ENCODE measurements at regions not wholly inside any gene's neighbourhood (a gene's known extent, or its start where the extent isn't known, plus 50 kb on each side); places are given as distances from the start of the nearest gene placed in this dataset.

DNA sequence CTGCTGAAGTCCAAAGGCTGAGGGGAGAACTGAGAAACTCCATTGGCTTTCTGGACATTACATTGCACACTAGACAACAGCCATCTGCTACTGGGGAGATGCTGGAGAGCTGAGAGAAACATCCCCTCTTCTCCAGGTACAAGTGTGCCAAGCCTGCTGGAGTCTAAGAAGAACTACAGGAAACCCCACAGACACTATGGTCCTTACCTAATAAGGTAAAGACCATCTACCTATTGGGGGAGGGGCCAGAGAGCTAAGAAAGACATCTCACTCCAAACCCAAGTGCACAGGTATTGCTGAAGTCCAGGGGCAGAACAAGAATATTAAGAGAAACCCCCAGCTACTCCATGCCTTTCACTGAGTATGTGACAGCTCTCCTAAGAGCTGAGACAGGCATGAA, 338.7 kb upstream of the NCKAP5 start:
- DNase-seq: no peak
- Histone ChIP-seq H3K4me2 (no peak overlapping the region), H3K9ac (no peak overlapping the region), H4K20me1 (ENCODE audit: insufficient read depth) (no peaks in the 10 kb centered on the region), H3F3A (replicated peaks; ENCODE audit: insufficient read depth) (no peaks in the 10 kb centered on the region), H2AFZ (ENCODE audit: low read depth) (no peak overlapping the region), H3K4me1 (ENCODE audit: control insufficient read depth in 1 of 2, insufficient read depth in 2 of 2, low read depth in 1 of 2, low read length in 1 of 2) (peaks cover 0 to 2% of the 10 kb centered on the region in 2 experiments; a peak in 1 of 4 replicates), H3K27me3 (ENCODE audit: insufficient read depth) (no peaks in the 10 kb centered on the region), H3K79me2 (ENCODE audit: insufficient read depth) (no peaks in the 10 kb centered on the region), H3K9me3 (no peaks in the 10 kb centered on the region), H3K4me3 (ENCODE audit: low read depth in 2 of 2, low read length in 1 of 2) (no peak overlapping the region), H3K36me3 (replicated peaks in 1 of 2; ENCODE audit: control insufficient read depth in 1 of 2, insufficient read depth in 2 of 2, low read length in 1 of 2) (no peaks in the 10 kb centered on the region), H3K27ac (ENCODE audit: low read depth in 2 of 2, low read length in 1 of 2) (no peak overlapping the region), H3K9me2 (0 out of 2 replicates have a peak, but pooled peaks cover 4% of the 10 kb centered on the region)
- ChIA-PET CTCF (interaction anchor here (1.0 to 1.4 kb wide), 3 partner anchors 13 to 23 kb away, joined by 3 to 6 read pairs (median 4); no protein-coding TSS in a partner anchor), POLR2A (no interaction called here)
- TF ChIP-seq, protein P1, sequence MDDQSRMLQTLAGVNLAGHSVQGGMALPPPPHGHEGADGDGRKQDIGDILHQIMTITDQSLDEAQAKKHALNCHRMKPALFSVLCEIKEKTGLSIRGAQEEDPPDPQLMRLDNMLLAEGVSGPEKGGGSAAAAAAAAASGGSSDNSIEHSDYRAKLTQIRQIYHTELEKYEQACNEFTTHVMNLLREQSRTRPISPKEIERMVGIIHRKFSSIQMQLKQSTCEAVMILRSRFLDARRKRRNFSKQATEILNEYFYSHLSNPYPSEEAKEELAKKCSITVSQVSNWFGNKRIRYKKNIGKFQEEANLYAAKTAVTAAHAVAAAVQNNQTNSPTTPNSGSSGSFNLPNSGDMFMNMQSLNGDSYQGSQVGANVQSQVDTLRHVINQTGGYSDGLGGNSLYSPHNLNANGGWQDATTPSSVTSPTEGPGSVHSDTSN (IDR thresholded peaks at IDR 0.05): no peak
- TF ChIP-seq, protein P2, sequence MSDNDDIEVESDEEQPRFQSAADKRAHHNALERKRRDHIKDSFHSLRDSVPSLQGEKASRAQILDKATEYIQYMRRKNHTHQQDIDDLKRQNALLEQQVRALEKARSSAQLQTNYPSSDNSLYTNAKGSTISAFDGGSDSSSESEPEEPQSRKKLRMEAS (IDR thresholded peaks at IDR 0.05; ENCODE audit: low read depth): no peak
- no peak for TF ChIP-seq ELF1 (IDR thresholded peaks at IDR 0.05)

DNA sequence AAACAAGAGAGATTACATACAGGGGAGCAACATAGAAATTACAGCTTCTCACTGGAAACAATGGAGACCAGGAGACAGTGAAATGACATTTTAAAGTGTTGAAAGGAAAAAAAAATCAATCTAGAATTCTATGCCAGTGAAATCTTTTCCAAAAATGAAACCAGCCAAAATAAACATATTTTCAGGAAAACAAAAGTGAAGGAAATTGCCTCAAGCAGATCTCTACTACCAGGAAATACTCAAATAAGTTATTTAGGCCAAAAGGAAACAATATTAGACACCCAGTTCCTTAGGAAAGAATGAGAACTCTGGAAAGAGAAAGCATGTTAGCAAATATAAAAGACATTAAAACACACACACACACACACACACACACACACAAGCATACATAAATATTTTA, 339.9 kb upstream of the NCKAP5 start:
- H3K27ac ChIP-seq (ENCODE audit: low read depth in 2 of 2, low read length in 1 of 2): no peak overlapping the region
- ChIA-PET CTCF (interaction anchor here (1.4 kb wide), 1 partner anchor 21 kb away, joined by 6 read pairs; no protein-coding TSS in a partner anchor), POLR2A (no interaction called here)
- H4K20me1 ChIP-seq (ENCODE audit: insufficient read depth): no peaks in the 10 kb centered on the region
- H3K4me3 ChIP-seq (ENCODE audit: low read depth in 2 of 2, low read length in 1 of 2): no peak overlapping the region
- no peaks in the 10 kb centered on the region for H3K27me3 ChIP-seq (ENCODE audit: insufficient read depth)
- H3K9me3 ChIP-seq: no peaks in the 10 kb centered on the region
- no peak overlapping the region for H2AFZ ChIP-seq (ENCODE audit: low read depth)
- H3K9me2 ChIP-seq: 0 out of 2 replicates have a peak, but pooled peaks cover 4% of the 10 kb centered on the region
- H3K79me2 ChIP-seq (ENCODE audit: insufficient read depth): no peaks in the 10 kb centered on the region
- no peaks in the 10 kb centered on the region for H3K36me3 ChIP-seq (replicated peaks in 1 of 2; ENCODE audit: control insufficient read depth in 1 of 2, insufficient read depth in 2 of 2, low read length in 1 of 2)
- no peaks in the 10 kb centered on the region for H3F3A ChIP-seq (replicated peaks; ENCODE audit: insufficient read depth)
- no peak overlapping the region for H3K4me2 ChIP-seq
- no peak overlapping the region for H3K9ac ChIP-seq
- H3K4me1 ChIP-seq (ENCODE audit: control insufficient read depth in 1 of 2, insufficient read depth in 2 of 2, low read depth in 1 of 2, low read length in 1 of 2): no peaks in the 10 kb centered on the region
- no peak for DNase-seq
- TF ChIP-seq JUND (IDR thresholded peaks at IDR 0.05) (no peak), POLR2AphosphoS5 (IDR thresholded peaks at IDR 0.05; ENCODE audit: low read depth, low read length) (no peak), EP300 (IDR thresholded peaks at IDR 0.05; ENCODE audit: borderline replicate concordance in 1 of 2, low read depth in 1 of 2, low read length in 1 of 2) (no peak), FOXJ3 (CRISPR knock-in tag; IDR thresholded peaks at IDR 0.05) (no peak), NRF1 (IDR thresholded peaks at IDR 0.05; ENCODE audit: low read depth, low read length) (no peak), RCOR1 (IDR thresholded peaks at IDR 0.05; ENCODE audit: low read length) (no peak), ELF1 (IDR thresholded peaks at IDR 0.05) (no peak), SMC3 (IDR thresholded peaks at IDR 0.05; ENCODE audit: low read depth, low read length) (no peak), GABPA (IDR thresholded peaks at IDR 0.05; ENCODE audit: low read depth) (no peak), YY1 (IDR thresholded peaks at IDR 0.05; ENCODE audit: low read depth) (no peak), SIN3A (IDR thresholded peaks at IDR 0.05; ENCODE audit: borderline replicate concordance, low read depth, low read length) (no peak), FOSL2 (IDR thresholded peaks at IDR 0.05; ENCODE audit: borderline replicate concordance, low read depth) (no peak)
- TF ChIP-seq, protein P3, sequence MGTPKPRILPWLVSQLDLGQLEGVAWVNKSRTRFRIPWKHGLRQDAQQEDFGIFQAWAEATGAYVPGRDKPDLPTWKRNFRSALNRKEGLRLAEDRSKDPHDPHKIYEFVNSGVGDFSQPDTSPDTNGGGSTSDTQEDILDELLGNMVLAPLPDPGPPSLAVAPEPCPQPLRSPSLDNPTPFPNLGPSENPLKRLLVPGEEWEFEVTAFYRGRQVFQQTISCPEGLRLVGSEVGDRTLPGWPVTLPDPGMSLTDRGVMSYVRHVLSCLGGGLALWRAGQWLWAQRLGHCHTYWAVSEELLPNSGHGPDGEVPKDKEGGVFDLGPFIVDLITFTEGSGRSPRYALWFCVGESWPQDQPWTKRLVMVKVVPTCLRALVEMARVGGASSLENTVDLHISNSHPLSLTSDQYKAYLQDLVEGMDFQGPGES (IDR thresholded peaks at IDR 0.05; ENCODE audit: low read depth, low read length): no peak
- TF ChIP-seq, protein P1 (IDR thresholded peaks at IDR 0.05): no peak
- TF ChIP-seq, protein P4, sequence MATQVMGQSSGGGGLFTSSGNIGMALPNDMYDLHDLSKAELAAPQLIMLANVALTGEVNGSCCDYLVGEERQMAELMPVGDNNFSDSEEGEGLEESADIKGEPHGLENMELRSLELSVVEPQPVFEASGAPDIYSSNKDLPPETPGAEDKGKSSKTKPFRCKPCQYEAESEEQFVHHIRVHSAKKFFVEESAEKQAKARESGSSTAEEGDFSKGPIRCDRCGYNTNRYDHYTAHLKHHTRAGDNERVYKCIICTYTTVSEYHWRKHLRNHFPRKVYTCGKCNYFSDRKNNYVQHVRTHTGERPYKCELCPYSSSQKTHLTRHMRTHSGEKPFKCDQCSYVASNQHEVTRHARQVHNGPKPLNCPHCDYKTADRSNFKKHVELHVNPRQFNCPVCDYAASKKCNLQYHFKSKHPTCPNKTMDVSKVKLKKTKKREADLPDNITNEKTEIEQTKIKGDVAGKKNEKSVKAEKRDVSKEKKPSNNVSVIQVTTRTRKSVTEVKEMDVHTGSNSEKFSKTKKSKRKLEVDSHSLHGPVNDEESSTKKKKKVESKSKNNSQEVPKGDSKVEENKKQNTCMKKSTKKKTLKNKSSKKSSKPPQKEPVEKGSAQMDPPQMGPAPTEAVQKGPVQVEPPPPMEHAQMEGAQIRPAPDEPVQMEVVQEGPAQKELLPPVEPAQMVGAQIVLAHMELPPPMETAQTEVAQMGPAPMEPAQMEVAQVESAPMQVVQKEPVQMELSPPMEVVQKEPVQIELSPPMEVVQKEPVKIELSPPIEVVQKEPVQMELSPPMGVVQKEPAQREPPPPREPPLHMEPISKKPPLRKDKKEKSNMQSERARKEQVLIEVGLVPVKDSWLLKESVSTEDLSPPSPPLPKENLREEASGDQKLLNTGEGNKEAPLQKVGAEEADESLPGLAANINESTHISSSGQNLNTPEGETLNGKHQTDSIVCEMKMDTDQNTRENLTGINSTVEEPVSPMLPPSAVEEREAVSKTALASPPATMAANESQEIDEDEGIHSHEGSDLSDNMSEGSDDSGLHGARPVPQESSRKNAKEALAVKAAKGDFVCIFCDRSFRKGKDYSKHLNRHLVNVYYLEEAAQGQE (IDR thresholded peaks at IDR 0.05; ENCODE audit: low read depth, low read length): no peak
- TF ChIP-seq, protein P5, sequence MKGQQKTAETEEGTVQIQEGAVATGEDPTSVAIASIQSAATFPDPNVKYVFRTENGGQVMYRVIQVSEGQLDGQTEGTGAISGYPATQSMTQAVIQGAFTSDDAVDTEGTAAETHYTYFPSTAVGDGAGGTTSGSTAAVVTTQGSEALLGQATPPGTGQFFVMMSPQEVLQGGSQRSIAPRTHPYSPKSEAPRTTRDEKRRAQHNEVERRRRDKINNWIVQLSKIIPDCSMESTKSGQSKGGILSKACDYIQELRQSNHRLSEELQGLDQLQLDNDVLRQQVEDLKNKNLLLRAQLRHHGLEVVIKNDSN (IDR thresholded peaks at IDR 0.05; ENCODE audit: borderline replicate concordance, low read depth): no peak
- TF ChIP-seq, protein P6, sequence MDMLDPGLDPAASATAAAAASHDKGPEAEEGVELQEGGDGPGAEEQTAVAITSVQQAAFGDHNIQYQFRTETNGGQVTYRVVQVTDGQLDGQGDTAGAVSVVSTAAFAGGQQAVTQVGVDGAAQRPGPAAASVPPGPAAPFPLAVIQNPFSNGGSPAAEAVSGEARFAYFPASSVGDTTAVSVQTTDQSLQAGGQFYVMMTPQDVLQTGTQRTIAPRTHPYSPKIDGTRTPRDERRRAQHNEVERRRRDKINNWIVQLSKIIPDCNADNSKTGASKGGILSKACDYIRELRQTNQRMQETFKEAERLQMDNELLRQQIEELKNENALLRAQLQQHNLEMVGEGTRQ (IDR thresholded peaks at IDR 0.05; ENCODE audit: borderline replicate concordance, low read depth, low read length): no peak
